HL-60 (cell line): ENCODE measurements at regions not wholly inside any gene's neighbourhood (a gene's known extent, or its start where the extent isn't known, plus 50 kb on each side); places are given as distances from the start of the nearest gene placed in this dataset.

Source experiments
- DNase-seq, 2 experiments: peaks; one replicate each; pipeline ENCODE4 v3.0.0-alpha.2; 2010 to 2020; ENCODE audit warnings: low read depth in 1 of 2, low spot score in 1 of 2
- H3K27ac ChIP-seq: fragments of 250-450 bp; sonication (Bioruptor Pico); replicated peaks from 2 replicates; pipeline ENCODE4 v1.5.1; 2020; ENCODE audit warnings: mild to moderate bottlenecking, moderate library complexity
- H3K27me3 ChIP-seq: fragments of 250-450 bp; sonication (Bioruptor Pico); 2 replicates; pipeline ENCODE4 v1.5.1; 2021; ENCODE audit warnings: mild to moderate bottlenecking, moderate library complexity; ENCODE audit not compliant: insufficient read depth, poor library complexity, severe bottlenecking
- H3K4me3 ChIP-seq: replicated peaks from 2 replicates; pipeline ENCODE4 v1.5.1; 2011; ENCODE audit warnings: mild to moderate bottlenecking, control low read depth, low read length; ENCODE audit not compliant: insufficient read depth
- CTCF ChIP-seq: IDR thresholded peaks from one replicate; pipeline ENCODE4 v1.5.1; 2011; ENCODE audit warnings: low read length, control low read depth, inconsistent platforms; ENCODE audit not compliant: insufficient read depth
- GABPA ChIP-seq: IDR thresholded peaks from 2 replicates; pipeline ENCODE4 v1.6.1; 2012; ENCODE audit warnings: low read depth
- POLR2AphosphoS5 ChIP-seq: IDR thresholded peaks from 2 replicates; pipeline ENCODE4 v1.6.1; 2012; ENCODE audit warnings: low read depth
- REST ChIP-seq: IDR thresholded peaks from 2 replicates; pipeline ENCODE4 v1.6.1; 2012; ENCODE audit warnings: low read depth; ENCODE audit not compliant: insufficient replicate concordance
- SPI1 ChIP-seq: IDR thresholded peaks from 2 replicates; pipeline ENCODE4 v1.6.1; 2012; ENCODE audit warnings: low read depth, mild to moderate bottlenecking, borderline replicate concordance

- TF ChIP-seq REST (no peak), SPI1 (no peak), GABPA (no peak), POLR2AphosphoS5 (no peak), CTCF (no peak)
- H3K27me3 ChIP-seq = no peaks in the 10 kb centered on the region
- no peak overlapping the region for H3K4me3 ChIP-seq
- DNase-seq = no peak
- H3K27ac ChIP-seq = no peak overlapping the region
Observed at GRCh38 chrX:22347491-22347890, 74.8 kb downstream of the CBLL2 start.

- no peak overlapping the region for H3K4me3 ChIP-seq
- H3K27ac ChIP-seq = no peak overlapping the region
- no peak for DNase-seq
- TF ChIP-seq GABPA = no peak
- TF ChIP-seq POLR2AphosphoS5 = no peak
- no peaks in the 10 kb centered on the region for H3K27me3 ChIP-seq
Observed at GRCh38 chrX:22349116-22349515, 76.4 kb downstream of the CBLL2 start.

- Histone ChIP-seq H3K27me3 (no peaks in the 10 kb centered on the region), H3K27ac (no peak overlapping the region), H3K4me3 (no peak overlapping the region)
- TF ChIP-seq GABPA (no peak), POLR2AphosphoS5 (no peak), REST (no peak), SPI1 (no peak), CTCF (no peak)
- no peak for DNase-seq
Observed at GRCh38 chrX:22351076-22351475, 78.4 kb downstream of the CBLL2 start.

- Histone ChIP-seq H3K27me3 (no peaks in the 10 kb centered on the region), H3K27ac (no peak overlapping the region), H3K4me3 (no peak overlapping the region)
- TF ChIP-seq GABPA (no peak), POLR2AphosphoS5 (no peak), SPI1 (no peak), REST (no peak)
- no peak for DNase-seq
Observed at GRCh38 chrX:22351966-22352365, 79.3 kb downstream of the CBLL2 start.
